DOHH2 (cell line): ENCODE measurements at regions not wholly inside any gene's neighbourhood (a gene's known extent, or its start where the extent isn't known, plus 50 kb on each side); places are given as distances from the start of the nearest gene placed in this dataset.

Source experiments
- EZH2phosphoT487 ChIP-seq: fragments of 200-600 bp; sonication (generic); IDR thresholded peaks from 2 replicates; pipeline ENCODE4 v1.6.1; 2017; ENCODE audit warnings: borderline replicate concordance, mild to moderate bottlenecking, antibody characterized with exemption, low read length, moderate library complexity, mixed read lengths
- TF ChIP-seq, protein P1 (sequence below): fragments of 200-600 bp; sonication (generic); IDR thresholded peaks from one replicate; pipeline ENCODE4 v1.5.1; 2014; ENCODE audit warnings: antibody characterized with exemption, mild to moderate bottlenecking, low read depth, low read length; ENCODE audit not compliant: poor library complexity, severe bottlenecking

DNA sequence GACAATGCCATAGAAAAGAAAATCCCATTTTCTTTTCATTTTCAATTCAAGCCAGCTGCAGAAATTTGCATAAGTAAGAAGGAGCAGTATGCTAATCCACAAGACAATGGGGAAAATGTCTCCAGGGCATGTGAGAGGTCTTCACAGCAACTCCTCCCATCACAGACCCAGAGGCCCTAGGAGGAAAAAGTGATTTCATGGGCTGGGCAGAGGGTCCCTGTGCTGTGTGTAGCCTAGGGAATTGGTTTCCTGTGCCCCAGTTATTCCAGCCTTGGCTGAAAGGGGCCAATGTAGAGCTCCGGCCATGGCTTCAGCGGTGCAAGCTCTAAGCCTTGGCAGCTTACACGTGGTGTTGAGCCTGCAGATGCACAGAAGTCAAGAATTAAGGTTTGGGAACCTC lies 211.4 kb downstream of the CCDC59 start:
- TF ChIP-seq, protein P1, sequence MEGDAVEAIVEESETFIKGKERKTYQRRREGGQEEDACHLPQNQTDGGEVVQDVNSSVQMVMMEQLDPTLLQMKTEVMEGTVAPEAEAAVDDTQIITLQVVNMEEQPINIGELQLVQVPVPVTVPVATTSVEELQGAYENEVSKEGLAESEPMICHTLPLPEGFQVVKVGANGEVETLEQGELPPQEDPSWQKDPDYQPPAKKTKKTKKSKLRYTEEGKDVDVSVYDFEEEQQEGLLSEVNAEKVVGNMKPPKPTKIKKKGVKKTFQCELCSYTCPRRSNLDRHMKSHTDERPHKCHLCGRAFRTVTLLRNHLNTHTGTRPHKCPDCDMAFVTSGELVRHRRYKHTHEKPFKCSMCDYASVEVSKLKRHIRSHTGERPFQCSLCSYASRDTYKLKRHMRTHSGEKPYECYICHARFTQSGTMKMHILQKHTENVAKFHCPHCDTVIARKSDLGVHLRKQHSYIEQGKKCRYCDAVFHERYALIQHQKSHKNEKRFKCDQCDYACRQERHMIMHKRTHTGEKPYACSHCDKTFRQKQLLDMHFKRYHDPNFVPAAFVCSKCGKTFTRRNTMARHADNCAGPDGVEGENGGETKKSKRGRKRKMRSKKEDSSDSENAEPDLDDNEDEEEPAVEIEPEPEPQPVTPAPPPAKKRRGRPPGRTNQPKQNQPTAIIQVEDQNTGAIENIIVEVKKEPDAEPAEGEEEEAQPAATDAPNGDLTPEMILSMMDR, result no peak
- no peak for TF ChIP-seq EZH2phosphoT487
